Ramos (cell line): ENCODE measurements at regions not wholly inside any gene's neighbourhood (a gene's known extent, or its start where the extent isn't known, plus 50 kb on each side); places are given as distances from the start of the nearest gene placed in this dataset.
"Not testable (repeated sequence)": the region's sequence is repeated elsewhere in the genome, so short reads cannot be mapped to it uniquely, and the experiment has no call there.

Source experiments
- in situ Hi-C: fragments of 300-500 bp; cut with MboI; formaldehyde crosslinking; loops from one replicate; pipeline ENCODE4 v1.14.3; 2022; ENCODE audit warnings: low sequenced_read_pairs; ENCODE audit not compliant: unreplicated experiment

- in situ Hi-C loops: no loop called here
These were observed 401.9 kb upstream of the ACTBL2 start for GRCh38 chr5:57884346-57885102.

- in situ Hi-C loops: no loop called here
These were observed 397.6 kb upstream of the ACTBL2 start for GRCh38 chr5:57880216-57880615.

- in situ Hi-C loops: no loop called here
These were observed 395.7 kb upstream of the ACTBL2 start for GRCh38 chr5:57878301-57878722.

- in situ Hi-C loops: no loop called here
These were observed 388.9 kb upstream of the ACTBL2 start for GRCh38 chr5:57871496-57871895.

- in situ Hi-C loops: not testable (repeated sequence)
These were observed 387.7 kb upstream of the ACTBL2 start for GRCh38 chr5:57870267-57870666.

GRCh38 chr5:57863661-57864060 is 381.1 kb upstream of the ACTBL2 start:
- in situ Hi-C loops: no loop called here

- in situ Hi-C loops: no loop called here
These were observed 380.3 kb upstream of the ACTBL2 start for GRCh38 chr5:57862942-57863341.

- in situ Hi-C loops: no loop called here
These were observed 379.9 kb upstream of the ACTBL2 start for GRCh38 chr5:57862471-57862911.

- in situ Hi-C loops: no loop called here
These were observed 377.0 kb upstream of the ACTBL2 start for GRCh38 chr5:57859626-57860025.

GRCh38 chr5:57858905-57859304 is 376.3 kb upstream of the ACTBL2 start:
- in situ Hi-C loops: no loop called here

- in situ Hi-C loops: no loop called here
These were observed 375.1 kb upstream of the ACTBL2 start for GRCh38 chr5:57857696-57858095.

GRCh38 chr5:57855831-57856230 is 373.2 kb upstream of the ACTBL2 start:
- in situ Hi-C loops: no loop called here

GRCh38 chr5:57853929-57854697 is 371.5 kb upstream of the ACTBL2 start:
- in situ Hi-C loops: no loop called here

- in situ Hi-C loops: no loop called here
These were observed 367.5 kb upstream of the ACTBL2 start for GRCh38 chr5:57850109-57850508.

- in situ Hi-C loops: no loop called here
These were observed 362.4 kb upstream of the ACTBL2 start for GRCh38 chr5:57845025-57845424.

- in situ Hi-C loops: no loop called here
These were observed 361.8 kb upstream of the ACTBL2 start for GRCh38 chr5:57844410-57844809.

GRCh38 chr5:57843059-57843367 is 360.4 kb upstream of the ACTBL2 start:
- in situ Hi-C loops: no loop called here

GRCh38 chr5:57842364-57843058 is 359.9 kb upstream of the ACTBL2 start:
- in situ Hi-C loops: no loop called here

GRCh38 chr5:57841676-57842363 is 359.2 kb upstream of the ACTBL2 start:
- in situ Hi-C loops: no loop called here

- in situ Hi-C loops: no loop called here
These were observed 356.9 kb upstream of the ACTBL2 start for GRCh38 chr5:57839437-57840079.
